H1 (cell line): ENCODE measurements at regions not wholly inside any gene's neighbourhood (a gene's known extent, or its start where the extent isn't known, plus 50 kb on each side); places are given as distances from the start of the nearest gene placed in this dataset.

Source experiments
- CTCF ChIA-PET: fragments of 300-600 bp; sonication (Branson Sonifier 250); formaldehyde crosslinking; loops from one replicate; lab custom pipeline; 2021; ENCODE audit not compliant: partially characterized antibody; lab: Charles Lee
- POLR2A ChIA-PET: fragments of 300-600 bp; sonication (Branson Sonifier 250); formaldehyde crosslinking; loops from one replicate; lab custom pipeline; 2021; ENCODE audit warnings: inconsistent platforms; ENCODE audit not compliant: partially characterized antibody; lab: Charles Lee
- DNase-seq, 2 experiments: peaks; one replicate each; pipeline versions ENCODE4 v3.0.0 to v3.0.0-alpha.2; 2010 to 2022; ENCODE audit warnings: low spot score in 2 of 2, low read depth in 1 of 2, mixed read lengths in 1 of 2
- FAIRE-seq: peaks from 2 replicates; lab custom pipeline; 2011; peaks lifted over from hg19 to GRCh38; lab: Jason Lieb, UNC
- H2AFZ ChIP-seq: 2 replicates; pipeline ENCODE4 v1.8.1; 2012; ENCODE audit warnings: low read length, inconsistent platforms
- H2AK5ac ChIP-seq: 2 replicates; pipeline ENCODE4 v1.6.1; 2013; ENCODE audit warnings: low read depth, low read length
- H2BK120ac ChIP-seq: replicated peaks from 2 replicates; pipeline ENCODE3; 2013; ENCODE audit warnings: low read depth, low read length, inconsistent platforms
- H2BK12ac ChIP-seq: 2 replicates; pipeline ENCODE4 v1.6.1; 2013; ENCODE audit warnings: low read depth, low read length
- H2BK15ac ChIP-seq: 2 replicates; pipeline ENCODE4 v1.6.1; 2013; ENCODE audit warnings: low read length
- H2BK20ac ChIP-seq: 2 replicates; pipeline ENCODE4 v1.6.1; 2013; ENCODE audit warnings: low read length
- H2BK5ac ChIP-seq: 2 replicates; pipeline ENCODE4 v1.6.1; 2013; ENCODE audit warnings: low read depth, low read length
- H3K14ac ChIP-seq: 2 replicates; pipeline ENCODE4 v1.6.1; 2013; ENCODE audit warnings: inconsistent platforms; ENCODE audit not compliant: insufficient read length
- H3K18ac ChIP-seq: 2 replicates; pipeline ENCODE4 v1.6.1; 2013; ENCODE audit warnings: low read length; ENCODE audit errors: extremely low read depth
- H3K23ac ChIP-seq: 2 replicates; pipeline ENCODE4 v1.6.1; 2013; ENCODE audit warnings: inconsistent platforms; ENCODE audit not compliant: insufficient read length
- H3K23me2 ChIP-seq: 2 replicates; pipeline ENCODE4 v1.6.1; 2013; ENCODE audit warnings: low read depth, low read length
- H3K27ac ChIP-seq: 2 replicates; pipeline ENCODE4 v1.6.1; 2011; ENCODE audit warnings: low read depth, low read length, inconsistent platforms
- H3K27me3 ChIP-seq, 4 experiments: replicated peaks in 1 of 4; 1 replicate in 1 of 4; 2 replicates in 3 of 4; pipeline versions ENCODE4 v1.6.1 to v1.8.1; 2011 to 2013; ENCODE audit warnings: low read length in 3 of 4, mild to moderate bottlenecking in 3 of 4, inconsistent platforms in 2 of 4, mixed read lengths in 2 of 4, moderate library complexity in 1 of 4; ENCODE audit not compliant: control insufficient read depth in 3 of 4, insufficient read depth in 3 of 4; ENCODE audit errors: extremely low read depth in 1 of 4
- H3K36me3 ChIP-seq, 4 experiments: 2 replicates each; pipeline versions ENCODE4 v1.6.1 to v1.8.1; 2011 to 2013; ENCODE audit warnings: mild to moderate bottlenecking in 4 of 4, low read length in 3 of 4, moderate library complexity in 2 of 4, control low read depth in 1 of 4, inconsistent platforms in 1 of 4; ENCODE audit not compliant: insufficient read depth in 4 of 4, control insufficient read depth in 2 of 4
- H3K4ac ChIP-seq: replicated peaks from 2 replicates; pipeline ENCODE3; 2013; ENCODE audit warnings: low read length, low read depth, mixed read lengths, inconsistent platforms; ENCODE audit not compliant: insufficient read length
- H3K4me1 ChIP-seq, 4 experiments: replicated peaks in 1 of 4; 1 replicate in 1 of 4; 2 replicates in 3 of 4; pipeline versions ENCODE4 v1.6.1 to v1.8.1; 2011 to 2013; ENCODE audit warnings: low read length in 3 of 4, inconsistent platforms in 2 of 4, mixed read lengths in 1 of 4; ENCODE audit not compliant: insufficient read depth in 4 of 4, control insufficient read depth in 3 of 4
- H3K4me2 ChIP-seq, 2 experiments: 2 replicates each; pipeline versions ENCODE4 v1.6.1 to v1.8.1; 2011 to 2013; ENCODE audit warnings: low read depth in 2 of 2, low read length in 2 of 2, control low read depth in 1 of 2, inconsistent platforms in 1 of 2, mild to moderate bottlenecking in 1 of 2; ENCODE audit not compliant: insufficient read depth in 1 of 2
- H3K4me3 ChIP-seq, 4 experiments: fragments of 200-600, 300-600 bp in 1 of 4; sonication (generic), shearing (Covaris generic), sonication (Bioruptor Twin) in 1 of 4; 2 replicates each; pipeline versions ENCODE4 v1.5.1 to v1.8.1; 2011 to 2016; ENCODE audit warnings: low read length in 4 of 4, low read depth in 3 of 4, control low read depth in 2 of 4, inconsistent platforms in 2 of 4, mild to moderate bottlenecking in 2 of 4, mixed read lengths in 1 of 4, moderate library complexity in 1 of 4; ENCODE audit not compliant: insufficient read depth in 2 of 4; ENCODE audit errors: extremely low read depth in 1 of 4
- H3K56ac ChIP-seq: replicated peaks from 2 replicates; pipeline ENCODE3; 2013; ENCODE audit warnings: low read depth, mild to moderate bottlenecking, mixed read lengths, low read length, inconsistent platforms; ENCODE audit not compliant: insufficient read length
- H3K79me1 ChIP-seq: 2 replicates; pipeline ENCODE4 v1.6.1; 2013; ENCODE audit warnings: low read depth, low read length, control low read depth
- H3K79me2 ChIP-seq, 2 experiments: 2 replicates each; pipeline versions ENCODE4 v1.6.1 to v1.8.1; 2012 to 2013; ENCODE audit warnings: low read length in 2 of 2, mild to moderate bottlenecking in 2 of 2, inconsistent platforms in 1 of 2; ENCODE audit not compliant: insufficient read depth in 2 of 2, control insufficient read depth in 1 of 2
- H3K9ac ChIP-seq, 4 experiments: replicated peaks in 1 of 4; 1 replicate in 1 of 4; 2 replicates in 3 of 4; pipeline versions ENCODE4 v1.6.1 to v1.8.1; 2011 to 2013; ENCODE audit warnings: low read depth in 3 of 4, low read length in 3 of 4, control low read depth in 2 of 4, mild to moderate bottlenecking in 2 of 4, moderate library complexity in 2 of 4, inconsistent platforms in 1 of 4; ENCODE audit errors: extremely low read depth in 1 of 4
- H3K9me3 ChIP-seq, 2 experiments: 2 replicates each; pipeline versions ENCODE4 v1.6.1 to v1.8.1; 2012 to 2013; ENCODE audit warnings: mild to moderate bottlenecking in 2 of 2, moderate library complexity in 2 of 2, control low read depth in 1 of 2, inconsistent platforms in 1 of 2, low read depth in 1 of 2, low read length in 1 of 2, mixed read lengths in 1 of 2; ENCODE audit not compliant: insufficient read depth in 2 of 2
- H4K20me1 ChIP-seq, 2 experiments: replicated peaks in 1 of 2; 2 replicates each; pipeline versions ENCODE3 to v1.8.1; 2011 to 2013; ENCODE audit warnings: inconsistent platforms in 2 of 2, low read length in 2 of 2, mild to moderate bottlenecking in 1 of 2; ENCODE audit not compliant: insufficient read depth in 2 of 2, control insufficient read depth in 1 of 2
- H4K5ac ChIP-seq: 2 replicates; pipeline ENCODE4 v1.6.1; 2013; ENCODE audit warnings: low read length, low read depth, mixed read lengths, inconsistent platforms; ENCODE audit not compliant: insufficient read length
- H4K8ac ChIP-seq: 2 replicates; pipeline ENCODE4 v1.8.0; 2013; ENCODE audit warnings: mild to moderate bottlenecking, moderate library complexity, low read length, inconsistent platforms; ENCODE audit not compliant: insufficient read depth; ENCODE audit errors: extremely low read depth
- H4K91ac ChIP-seq: replicated peaks from 2 replicates; pipeline ENCODE3; 2013; ENCODE audit warnings: low read length, mixed read lengths, inconsistent platforms; ENCODE audit not compliant: insufficient read length
- CEBPB ChIP-seq: IDR thresholded peaks from 2 replicates; pipeline ENCODE4 v1.6.1; 2012; ENCODE audit warnings: low read depth, low read length
- RXRA ChIP-seq: IDR thresholded peaks from 2 replicates; pipeline ENCODE4 v1.6.1; 2011; ENCODE audit warnings: low read depth, mild to moderate bottlenecking, low read length, moderate library complexity; ENCODE audit not compliant: insufficient read depth
- WGBS, 2 experiments: shearing (Covaris generic) in 1 of 2; methylation state at CpG; one replicate each; pipeline versions ENCODE4 v1.1.6 to v1.1.7; 2013 to 2015; ENCODE audit warnings: low lambda C conversion rate in 2 of 2, mixed read lengths in 2 of 2, inconsistent platforms in 1 of 2, low coverage in 1 of 2, missing lambda C conversion rate in 1 of 2; ENCODE audit not compliant: insufficient replicate concordance in 2 of 2, insufficient coverage in 1 of 2, insufficient read length in 1 of 2; ENCODE audit errors: extremely low coverage in 1 of 2, missing lambda C conversion rate in 1 of 2; 5-methylcytosine and 5-hydroxymethylcytosine counted together
- TF ChIP-seq, protein P1 (sequence below): IDR thresholded peaks from 2 replicates; pipeline ENCODE4 v1.6.1; 2012; ENCODE audit warnings: inconsistent platforms

DNA sequence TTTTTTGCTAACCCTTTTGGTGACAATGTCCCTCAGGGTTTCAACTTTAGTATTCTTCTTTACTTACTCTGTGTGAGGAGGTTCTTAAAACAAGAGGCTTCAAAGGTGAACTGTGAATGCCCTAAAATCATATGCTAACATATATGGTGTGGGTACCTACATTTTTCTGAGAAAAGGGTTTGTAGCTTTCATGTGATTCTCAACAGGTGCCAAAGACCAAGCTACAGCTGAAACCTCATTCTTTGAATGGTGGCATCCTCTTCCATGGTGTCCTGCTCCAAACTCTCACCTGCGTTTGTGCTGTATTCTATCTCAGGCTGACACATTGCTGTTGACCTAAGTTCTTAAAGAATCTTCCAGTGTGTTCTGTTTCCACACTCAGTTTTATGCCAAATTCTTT is 177.3 kb downstream of the PRL start:
- DNase-seq = no peak
- Histone ChIP-seq H4K8ac (no peak overlapping the region), H2AFZ (no peak overlapping the region), H3K4me2 (no peak overlapping the region), H3K18ac (no peak overlapping the region), H2BK15ac (no peak overlapping the region), H3K23ac (no peak overlapping the region), H2AK5ac (no peak overlapping the region), H3K23me2 (no peaks in the 10 kb centered on the region), H3K56ac (no peak overlapping the region), H3K79me2 (no peaks in the 10 kb centered on the region), H3K4me3 (no peak overlapping the region), H2BK120ac (no peak overlapping the region), H3K27ac (no peak overlapping the region), H3K9ac (no peak overlapping the region), H3K4ac (no peak overlapping the region), H3K36me3 (no peaks in the 10 kb centered on the region), H3K14ac (no peak overlapping the region), H4K91ac (no peak overlapping the region), H3K9me3 (no peaks in the 10 kb centered on the region), H4K20me1 (no peaks in the 10 kb centered on the region), H2BK5ac (no peak overlapping the region), H3K4me1 (no peaks in the 10 kb centered on the region), H2BK12ac (no peak overlapping the region), H3K79me1 (no peaks in the 10 kb centered on the region), H2BK20ac (no peak overlapping the region), H3K27me3 (no peaks in the 10 kb centered on the region), H4K5ac (no peak overlapping the region)
- POLR2A ChIA-PET = no interaction called here
- no peak for FAIRE-seq
- CTCF ChIA-PET = no interaction called here
- TF ChIP-seq CEBPB (no peak), RXRA (no peak)
- TF ChIP-seq, protein P1, sequence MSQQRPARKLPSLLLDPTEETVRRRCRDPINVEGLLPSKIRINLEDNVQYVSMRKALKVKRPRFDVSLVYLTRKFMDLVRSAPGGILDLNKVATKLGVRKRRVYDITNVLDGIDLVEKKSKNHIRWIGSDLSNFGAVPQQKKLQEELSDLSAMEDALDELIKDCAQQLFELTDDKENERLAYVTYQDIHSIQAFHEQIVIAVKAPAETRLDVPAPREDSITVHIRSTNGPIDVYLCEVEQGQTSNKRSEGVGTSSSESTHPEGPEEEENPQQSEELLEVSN = no peak
- 94% methylated on average over 1 of the region's 1 CpG; no CpG with 5 or more reads in 1 of the 2 experiments for WGBS, 2 experiments
